ENCODE measurements at regions not wholly inside any gene's neighbourhood (a gene's known extent, or its start where the extent isn't known, plus 50 kb on each side); places are given as distances from the start of the nearest gene placed in this dataset.

GRCh38 chr2:204240961-204241360 is 304.3 kb upstream of the PARD3B start:
- Histone ChIP-seq H3K27me3 (ENCODE audit: insufficient read depth, insufficient read length) (no peaks in the 10 kb centered on the region), H3K4me3 (ENCODE audit: insufficient read length, low read depth) (no peak overlapping the region), H3K36me3 (ENCODE audit: insufficient read depth, insufficient read length, low read length) (no peaks in the 10 kb centered on the region), H3K9me3 (ENCODE audit: insufficient read depth, low read length) (no peaks in the 10 kb centered on the region), H3K4me1 (ENCODE audit: insufficient read depth, insufficient read length) (no peaks in the 10 kb centered on the region), H3K9ac (ENCODE audit: insufficient read length, low read depth) (no peak overlapping the region)
- no peak for TF ChIP-seq YY1 (IDR thresholded peaks at IDR 0.05; ENCODE audit: insufficient read depth, insufficient read length)
- no peak for TF ChIP-seq SUZ12 (IDR thresholded peaks at IDR 0.05; ENCODE audit: extremely low read depth, insufficient read depth, insufficient read length)
- DNase-seq (ENCODE audit: low read depth, low spot score): no peak

DNA sequence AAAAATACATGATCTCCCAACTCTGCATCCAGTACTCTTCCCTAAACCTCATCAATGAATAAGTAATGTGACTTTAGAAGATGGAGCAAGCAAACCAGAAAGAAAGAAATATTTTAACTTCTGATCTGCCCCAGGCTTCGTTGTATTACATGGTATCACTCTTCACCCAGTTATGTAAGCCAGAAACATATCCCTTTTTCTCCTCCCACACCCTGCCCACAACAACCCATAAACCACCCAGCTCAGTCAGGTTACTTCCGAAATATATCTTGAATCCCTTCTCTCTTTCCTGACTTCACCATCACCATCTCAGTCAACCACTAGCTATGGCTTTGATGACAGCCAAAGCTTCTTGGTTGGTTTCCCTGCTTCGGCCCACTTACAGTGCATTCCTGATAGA is 295.8 kb upstream of the PARD3B start:
- H3K27me3 ChIP-seq (ENCODE audit: insufficient read depth, insufficient read length): no peaks in the 10 kb centered on the region
- H3K4me3 ChIP-seq (ENCODE audit: insufficient read length, low read depth): no peak overlapping the region
- H3K4me1 ChIP-seq (ENCODE audit: insufficient read depth, insufficient read length): no peaks in the 10 kb centered on the region
- no peaks in the 10 kb centered on the region for H3K36me3 ChIP-seq (ENCODE audit: insufficient read depth, insufficient read length, low read length)
- H3K9me3 ChIP-seq (ENCODE audit: insufficient read depth, low read length): no peaks in the 10 kb centered on the region
- no peak overlapping the region for H3K9ac ChIP-seq (ENCODE audit: insufficient read length, low read depth)
- DNase-seq (ENCODE audit: low read depth, low spot score): no peak
- no peak for TF ChIP-seq ZNF274 (IDR thresholded peaks at IDR 0.05; ENCODE audit: low read depth, low read length)
- no peak for TF ChIP-seq YY1 (IDR thresholded peaks at IDR 0.05; ENCODE audit: insufficient read depth, insufficient read length)
- TF ChIP-seq SUZ12 (IDR thresholded peaks at IDR 0.05; ENCODE audit: extremely low read depth, insufficient read depth, insufficient read length): no peak

DNA sequence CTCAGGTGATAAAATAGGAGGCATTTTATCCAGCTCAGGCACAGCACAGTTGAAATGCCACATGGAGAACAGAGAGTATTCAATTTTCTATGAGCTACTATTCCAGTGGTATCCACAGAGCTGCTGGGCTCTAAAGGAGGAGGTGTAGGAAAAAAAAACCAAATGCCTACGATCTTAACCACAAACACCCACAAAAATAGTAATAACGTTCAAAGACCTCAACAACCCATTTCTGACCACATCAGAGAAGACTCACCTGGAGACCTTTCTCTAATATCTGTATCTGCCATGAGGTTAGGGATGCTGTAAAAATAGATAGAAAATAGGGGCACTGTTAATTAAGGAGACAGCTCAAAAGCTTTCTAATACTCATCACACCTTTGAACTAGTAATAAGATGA is 294.6 kb upstream of the PARD3B start:
- no peaks in the 10 kb centered on the region for H3K9me3 ChIP-seq (ENCODE audit: insufficient read depth, low read length)
- H3K4me3 ChIP-seq (ENCODE audit: insufficient read length, low read depth): no peak overlapping the region

DNA sequence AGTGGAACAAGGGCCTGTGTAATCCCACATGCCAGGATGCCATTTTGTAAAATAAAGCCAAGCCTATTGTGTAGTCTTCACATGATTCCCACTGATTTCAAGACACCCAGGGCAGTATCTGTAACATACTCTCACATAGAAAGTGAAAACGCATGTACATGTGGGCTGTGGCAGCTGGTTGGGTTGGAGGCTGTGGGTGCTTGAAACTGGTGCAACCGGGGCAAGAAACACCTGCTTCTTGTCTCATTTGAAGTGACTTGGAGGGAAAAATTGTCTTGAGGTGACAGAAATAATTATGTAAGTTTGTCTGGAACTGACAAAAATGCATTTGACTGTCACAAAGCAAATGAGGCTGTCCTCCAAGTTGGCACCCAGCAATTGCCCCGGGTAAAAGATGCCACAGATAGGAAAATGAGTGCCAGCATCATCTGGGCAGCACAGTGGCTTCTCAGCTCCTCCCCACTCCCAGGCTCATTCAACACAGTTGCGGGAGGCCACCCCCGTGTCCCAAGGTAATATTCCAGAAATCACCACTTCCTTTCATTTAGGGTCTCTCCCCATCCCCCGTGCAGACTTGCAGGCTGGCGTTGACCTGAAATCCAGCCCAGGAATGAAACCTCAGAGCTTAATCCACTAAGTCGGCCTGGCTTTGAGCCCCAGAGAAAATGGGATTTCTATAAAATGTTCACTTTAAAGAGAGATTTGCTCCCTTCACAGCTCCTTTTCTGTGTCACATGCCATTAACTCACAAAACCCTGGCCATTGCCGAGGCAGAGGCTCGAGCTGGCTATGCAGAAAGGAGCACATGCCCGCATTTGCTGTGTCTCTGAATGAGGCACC is 293.9 kb upstream of the PARD3B start:
- Histone ChIP-seq H3K9ac (ENCODE audit: insufficient read length, low read depth) (no peak overlapping the region), H3K36me3 (ENCODE audit: insufficient read depth, insufficient read length, low read length) (no peaks in the 10 kb centered on the region), H3K4me1 (ENCODE audit: insufficient read depth, insufficient read length) (no peaks in the 10 kb centered on the region), H3K4me3 (ENCODE audit: insufficient read length, low read depth) (no peak overlapping the region), H3K9me3 (ENCODE audit: insufficient read depth, low read length) (no peaks in the 10 kb centered on the region), H3K27me3 (ENCODE audit: insufficient read depth, insufficient read length) (no peaks in the 10 kb centered on the region)
- TF ChIP-seq ZNF274 (IDR thresholded peaks at IDR 0.05; ENCODE audit: low read depth, low read length) (no peak), SUZ12 (IDR thresholded peaks at IDR 0.05; ENCODE audit: extremely low read depth, insufficient read depth, insufficient read length) (no peak), YY1 (IDR thresholded peaks at IDR 0.05; ENCODE audit: insufficient read depth, insufficient read length) (no peak)
- DNase-seq (ENCODE audit: low read depth, low spot score): no peak

More for the DNA sequence above, 294.6 kb upstream of the PARD3B start:
- Histone ChIP-seq H3K36me3 (ENCODE audit: insufficient read depth, insufficient read length, low read length) (no peaks in the 10 kb centered on the region), H3K4me1 (ENCODE audit: insufficient read depth, insufficient read length) (no peaks in the 10 kb centered on the region), H3K9ac (ENCODE audit: insufficient read length, low read depth) (no peak overlapping the region), H3K27me3 (ENCODE audit: insufficient read depth, insufficient read length) (no peaks in the 10 kb centered on the region)
- TF ChIP-seq ZNF274 (IDR thresholded peaks at IDR 0.05; ENCODE audit: low read depth, low read length) (no peak), SUZ12 (IDR thresholded peaks at IDR 0.05; ENCODE audit: extremely low read depth, insufficient read depth, insufficient read length) (no peak), YY1 (IDR thresholded peaks at IDR 0.05; ENCODE audit: insufficient read depth, insufficient read length) (no peak)
- no peak for DNase-seq (ENCODE audit: low read depth, low spot score)

DNA sequence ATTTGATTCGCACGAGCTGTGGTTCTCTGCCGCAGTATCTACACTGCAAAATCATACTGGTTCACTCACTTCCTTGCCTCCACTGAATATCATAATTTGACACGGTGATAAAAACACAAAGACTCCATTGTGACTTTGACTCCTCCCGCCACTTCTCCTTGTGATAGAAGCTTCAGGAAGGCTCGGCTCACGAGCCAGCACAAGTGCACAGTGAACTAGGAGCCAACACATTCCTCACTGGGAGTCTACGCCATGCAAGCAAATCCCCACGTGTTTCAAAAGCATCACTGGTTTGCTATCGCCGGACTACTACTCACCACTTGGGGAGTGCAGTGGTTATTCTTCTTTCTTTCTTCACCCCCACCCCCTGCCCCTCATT is 293.3 kb upstream of the PARD3B start:
- TF ChIP-seq SUZ12 (IDR thresholded peaks at IDR 0.05; ENCODE audit: extremely low read depth, insufficient read depth, insufficient read length) (no peak), ZNF274 (IDR thresholded peaks at IDR 0.05; ENCODE audit: low read depth, low read length) (no peak), YY1 (IDR thresholded peaks at IDR 0.05; ENCODE audit: insufficient read depth, insufficient read length) (no peak)
- no peaks in the 10 kb centered on the region for H3K9me3 ChIP-seq (ENCODE audit: insufficient read depth, low read length)
- H3K4me3 ChIP-seq (ENCODE audit: insufficient read length, low read depth): no peak overlapping the region
- H3K9ac ChIP-seq (ENCODE audit: insufficient read length, low read depth): no peak overlapping the region
- DNase-seq (ENCODE audit: low read depth, low spot score): no peak
- H3K36me3 ChIP-seq (ENCODE audit: insufficient read depth, insufficient read length, low read length): no peaks in the 10 kb centered on the region
- H3K27me3 ChIP-seq (ENCODE audit: insufficient read depth, insufficient read length): no peaks in the 10 kb centered on the region
- no peaks in the 10 kb centered on the region for H3K4me1 ChIP-seq (ENCODE audit: insufficient read depth, insufficient read length)

GRCh38 chr2:204255071-204255470 is 290.2 kb upstream of the PARD3B start:
- Histone ChIP-seq H3K4me3 (ENCODE audit: insufficient read length, low read depth) (no peak overlapping the region), H3K4me1 (ENCODE audit: insufficient read depth, insufficient read length) (no peaks in the 10 kb centered on the region), H3K9me3 (ENCODE audit: insufficient read depth, low read length) (no peaks in the 10 kb centered on the region), H3K27me3 (ENCODE audit: insufficient read depth, insufficient read length) (no peaks in the 10 kb centered on the region), H3K9ac (ENCODE audit: insufficient read length, low read depth) (no peak overlapping the region), H3K36me3 (ENCODE audit: insufficient read depth, insufficient read length, low read length) (no peaks in the 10 kb centered on the region)
- TF ChIP-seq SUZ12 (IDR thresholded peaks at IDR 0.05; ENCODE audit: extremely low read depth, insufficient read depth, insufficient read length): no peak
- no peak for TF ChIP-seq ZNF274 (IDR thresholded peaks at IDR 0.05; ENCODE audit: low read depth, low read length)
- TF ChIP-seq YY1 (IDR thresholded peaks at IDR 0.05; ENCODE audit: insufficient read depth, insufficient read length): no peak
- no peak for DNase-seq (ENCODE audit: low read depth, low spot score)

DNA sequence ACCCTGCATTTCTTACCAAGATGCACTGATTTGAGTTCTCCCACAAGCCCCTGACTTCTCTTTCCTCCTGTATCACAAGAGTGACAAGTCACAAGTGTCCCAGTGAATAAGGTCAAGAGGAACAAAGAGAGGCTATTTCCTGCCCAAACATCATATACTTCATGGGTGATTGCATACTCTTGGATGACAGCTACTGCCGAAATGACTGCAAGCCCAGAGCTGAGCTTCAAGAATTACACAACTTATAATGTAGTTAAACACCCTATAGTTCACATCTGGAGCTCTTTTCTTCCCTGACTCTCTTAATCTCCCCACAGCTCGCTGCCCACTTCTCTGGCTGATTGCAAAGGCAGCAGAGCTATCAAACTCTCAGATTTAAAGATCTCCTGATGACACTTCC is 289.7 kb upstream of the PARD3B start:
- Histone ChIP-seq H3K9me3 (ENCODE audit: insufficient read depth, low read length) (no peaks in the 10 kb centered on the region), H3K4me1 (ENCODE audit: insufficient read depth, insufficient read length) (no peaks in the 10 kb centered on the region), H3K36me3 (ENCODE audit: insufficient read depth, insufficient read length, low read length) (no peaks in the 10 kb centered on the region), H3K4me3 (ENCODE audit: insufficient read length, low read depth) (no peak overlapping the region), H3K9ac (ENCODE audit: insufficient read length, low read depth) (no peak overlapping the region), H3K27me3 (ENCODE audit: insufficient read depth, insufficient read length) (no peaks in the 10 kb centered on the region)
- TF ChIP-seq SUZ12 (IDR thresholded peaks at IDR 0.05; ENCODE audit: extremely low read depth, insufficient read depth, insufficient read length) (no peak), ZNF274 (IDR thresholded peaks at IDR 0.05; ENCODE audit: low read depth, low read length) (no peak), YY1 (IDR thresholded peaks at IDR 0.05; ENCODE audit: insufficient read depth, insufficient read length) (no peak)
- DNase-seq (ENCODE audit: low read depth, low spot score): no peak

Data from NT2/D1 (cell line).